Thoracic aorta (tissue), 2 donors: ENCODE measurements at regions not wholly inside any gene's neighbourhood (a gene's known extent, or its start where the extent isn't known, plus 50 kb on each side); places are given as distances from the start of the nearest gene placed in this dataset.

Experiments
- ATAC-seq: fragments of 150-250 bp; one replicate; pipeline ENCODE4 v1.8.0; 2017; ENCODE audit warnings: low read depth; ENCODE audit not compliant: insufficient number of reproducible peaks, low FRiP score
- DNase-seq: peaks from one replicate; pipeline ENCODE4 v3.0.0-alpha.2; 2020; ENCODE audit warnings: low spot score
- H3K27ac ChIP-seq, 2 donors: fragments of 200-600 bp; sonication (generic); 1 replicate in 1 of 2; 2 replicates in 1 of 2; pipeline ENCODE4 v1.5.1; 2016; ENCODE audit warnings: mild to moderate bottlenecking in 2 of 2, moderate library complexity in 2 of 2
- H3K27me3 ChIP-seq: fragments of 200-600 bp; sonication (generic); replicated peaks from 2 replicates; pipeline ENCODE4 v1.6.0; 2016; ENCODE audit warnings: mild to moderate bottlenecking; ENCODE audit not compliant: insufficient read depth
- H3K36me3 ChIP-seq: fragments of 200-600 bp; sonication (generic); one replicate; pipeline ENCODE4 v1.5.1; 2016
- H3K4me1 ChIP-seq, 2 donors: fragments of 200-600 bp; sonication (generic); 1 replicate in 1 of 2; 2 replicates in 1 of 2; pipeline versions ENCODE4 v1.5.1 to v1.6.0; 2016; ENCODE audit warnings: low read depth in 2 of 2, mild to moderate bottlenecking in 1 of 2; ENCODE audit not compliant: control insufficient read depth in 1 of 2
- H3K4me3 ChIP-seq: fragments of 200-600 bp; sonication (generic); 2 replicates; pipeline ENCODE4 v1.5.1; 2016; ENCODE audit warnings: mild to moderate bottlenecking
- H3K9me3 ChIP-seq: fragments of 200-600 bp; sonication (generic); 2 replicates; pipeline ENCODE4 v1.5.1; 2016
- CTCF ChIP-seq: fragments of 200-600 bp; sonication (generic); IDR thresholded peaks from one replicate; pipeline ENCODE4 v1.5.1; 2019; ENCODE audit warnings: antibody characterized with exemption

- no peaks in the 10 kb centered on the region for H3K27me3 ChIP-seq
- ATAC-seq (no peak), DNase-seq (no peak)
- no peak overlapping the region for H3K4me3 ChIP-seq
- no peaks in the 10 kb centered on the region for H3K4me1 ChIP-seq
- H3K36me3 ChIP-seq: no peaks in the 10 kb centered on the region
- H3K27ac ChIP-seq: no peak overlapping the region
- no peaks in the 10 kb centered on the region for H3K9me3 ChIP-seq
- TF ChIP-seq CTCF: no peak
Observed at GRCh38 chr17:54221499-54221898, 398.8 kb downstream of the KIF2B start.

GRCh38 chr17:54235571-54235970 lies 412.8 kb downstream of the KIF2B start:
- DNase-seq (no peak), ATAC-seq (no peak)
- H3K27me3 ChIP-seq: no peaks in the 10 kb centered on the region
- no peak overlapping the region for H3K27ac ChIP-seq
- H3K36me3 ChIP-seq: no peaks in the 10 kb centered on the region
- H3K4me1 ChIP-seq: no peaks in the 10 kb centered on the region
- H3K9me3 ChIP-seq: no peaks in the 10 kb centered on the region
- H3K4me3 ChIP-seq: no peak overlapping the region
- TF ChIP-seq CTCF: no peak

GRCh38 chr17:54237911-54238515 lies 415.3 kb downstream of the KIF2B start:
- Histone ChIP-seq H3K4me1 (no peaks in the 10 kb centered on the region), H3K27me3 (no peaks in the 10 kb centered on the region), H3K4me3 (no peak overlapping the region), H3K36me3 (no peaks in the 10 kb centered on the region), H3K9me3 (no peaks in the 10 kb centered on the region), H3K27ac (no peak overlapping the region)
- no peak for TF ChIP-seq CTCF
- no peak for DNase-seq
- no peak for ATAC-seq

GRCh38 chr17:54239291-54239690 lies 416.6 kb downstream of the KIF2B start:
- no peak overlapping the region for H3K4me3 ChIP-seq
- H3K9me3 ChIP-seq: peaks cover 5% of the 10 kb centered on the region
- no peaks in the 10 kb centered on the region for H3K36me3 ChIP-seq
- no peaks in the 10 kb centered on the region for H3K4me1 ChIP-seq
- ATAC-seq: no peak
- no peak for DNase-seq
- no peak overlapping the region for H3K27ac ChIP-seq
- no peak for TF ChIP-seq CTCF
- H3K27me3 ChIP-seq: no peaks in the 10 kb centered on the region

- DNase-seq (no peak), ATAC-seq (no peak)
- no peak overlapping the region for H3K27ac ChIP-seq
- H3K4me1 ChIP-seq: no peaks in the 10 kb centered on the region
- H3K9me3 ChIP-seq: no peaks in the 10 kb centered on the region
- H3K4me3 ChIP-seq: no peak overlapping the region
- H3K36me3 ChIP-seq: no peaks in the 10 kb centered on the region
- H3K27me3 ChIP-seq: no peaks in the 10 kb centered on the region
- no peak for TF ChIP-seq CTCF
Observed at GRCh38 chr17:54255696-54256095, 433.0 kb downstream of the KIF2B start.
